Skin epidermis (tissue), 12 donors: ENCODE measurements at regions not wholly inside any gene's neighbourhood (a gene's known extent, or its start where the extent isn't known, plus 50 kb on each side); places are given as distances from the start of the nearest gene placed in this dataset.

ENCODE experiments used
- H3K27ac ChIP-seq, 21 experiments: fragments of 200-600 bp; sonication (generic) in 11 of 21; one replicate each; pipeline ENCODE4 v1.5.0; 2020; ENCODE audit warnings: mild to moderate bottlenecking in 3 of 21, inconsistent platforms in 2 of 21, moderate library complexity in 2 of 21
- H3K4me3 ChIP-seq, 7 experiments: fragments of 200-600 bp; sonication (generic) in 2 of 7; one replicate each; pipeline ENCODE4 v1.5.0; 2020; ENCODE audit warnings: inconsistent platforms in 2 of 7, mild to moderate bottlenecking in 2 of 7, moderate library complexity in 1 of 7

GRCh38 chr10:78968943-78969342 is 99.8 kb upstream of the ZMIZ1 start:
- Histone ChIP-seq H3K4me3 (no peak overlapping the region), H3K27ac (no peak overlapping the region)

- Histone ChIP-seq H3K4me3 (no peak overlapping the region), H3K27ac (no peak overlapping the region)
Measured at GRCh38 chr10:78969719-78970118, 99.0 kb upstream of the ZMIZ1 start.

- H3K4me3 ChIP-seq = no peak overlapping the region
- H3K27ac ChIP-seq = no peak overlapping the region
Measured at GRCh38 chr10:78970261-78970660, 98.5 kb upstream of the ZMIZ1 start.

DNA sequence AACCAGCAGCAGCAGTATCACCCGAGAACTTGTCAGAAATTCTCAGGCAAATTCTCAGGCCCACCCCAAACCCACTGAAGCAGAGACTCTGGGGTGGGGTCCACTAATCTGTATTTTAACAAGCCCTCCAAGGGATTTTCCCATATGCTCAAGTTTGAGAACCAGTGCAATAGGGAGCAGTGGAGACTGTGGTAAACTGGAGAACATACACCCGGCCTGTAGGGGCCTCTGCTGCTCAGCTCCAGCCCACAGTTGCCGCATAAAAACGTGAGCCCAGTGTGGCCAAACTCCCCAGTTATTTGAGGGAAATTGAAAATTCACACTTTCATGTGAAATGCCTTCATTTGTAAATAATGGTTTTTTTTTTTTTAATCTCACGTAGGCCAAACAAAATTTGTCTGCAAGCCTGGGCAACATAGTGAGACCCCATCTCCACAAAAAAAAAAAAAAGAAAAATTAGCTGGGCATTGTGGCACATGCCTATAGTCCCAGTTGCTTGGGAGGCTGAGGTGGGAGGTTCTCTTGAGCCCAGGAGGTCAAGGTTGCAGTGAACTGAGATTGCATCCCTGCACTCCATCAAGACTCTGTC is 97.6 kb upstream of the ZMIZ1 start:
- Histone ChIP-seq H3K4me3 (no peak overlapping the region), H3K27ac (no peak overlapping the region)

- Histone ChIP-seq H3K27ac (peak overlapping the region in 20 of 21 experiments; percentile 92 to 98 (median 96)), H3K4me3 (no peak overlapping the region)
Measured at GRCh38 chr10:78972160-78972946, 96.4 kb upstream of the ZMIZ1 start.

GRCh38 chr10:78972947-78973900 is 95.5 kb upstream of the ZMIZ1 start:
- Histone ChIP-seq H3K4me3 (peak overlapping the region; percentile 31 to 55 (median 46)), H3K27ac (peak overlapping the region; percentile 91 to 98 (median 96))

DNA sequence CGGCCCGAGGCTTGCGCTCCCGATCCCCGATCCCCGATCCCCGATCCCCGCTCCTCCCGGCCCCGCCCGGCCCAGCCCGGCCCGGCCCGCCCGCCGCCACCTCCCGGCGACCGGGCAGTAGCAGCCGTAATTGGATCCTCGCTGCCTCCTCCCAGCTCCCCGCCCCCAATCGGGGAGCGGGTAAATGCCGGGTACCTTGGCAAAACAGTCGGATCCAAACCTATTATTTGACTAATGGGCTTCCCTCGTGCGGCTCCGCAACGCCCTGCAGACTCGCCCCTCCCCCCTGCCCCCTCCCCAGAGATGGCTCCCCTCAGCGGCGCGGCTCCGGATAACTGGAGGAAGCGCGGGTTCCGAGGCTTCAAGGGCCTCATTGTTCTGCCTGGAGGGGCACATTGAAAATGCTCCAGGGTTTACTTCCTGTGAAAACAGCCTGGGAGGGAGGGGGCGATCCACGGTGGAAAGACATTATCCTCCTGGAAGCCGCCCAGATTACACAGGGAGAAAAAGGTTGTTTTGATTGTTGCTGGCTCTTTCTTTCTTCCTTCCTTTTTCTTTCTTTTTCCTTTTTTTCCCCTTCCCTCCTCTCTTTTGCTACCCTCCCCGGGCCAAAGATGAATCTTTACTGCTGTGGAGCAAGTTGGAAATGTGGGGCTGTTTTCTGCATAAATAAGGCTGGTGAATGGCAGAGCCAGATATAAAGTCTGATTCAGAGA is 94.7 kb upstream of the ZMIZ1 start:
- Histone ChIP-seq H3K27ac (peak overlapping the region; percentile 91 to 98 (median 96)), H3K4me3 (peak overlapping the region; percentile 31 to 55 (median 46))

DNA sequence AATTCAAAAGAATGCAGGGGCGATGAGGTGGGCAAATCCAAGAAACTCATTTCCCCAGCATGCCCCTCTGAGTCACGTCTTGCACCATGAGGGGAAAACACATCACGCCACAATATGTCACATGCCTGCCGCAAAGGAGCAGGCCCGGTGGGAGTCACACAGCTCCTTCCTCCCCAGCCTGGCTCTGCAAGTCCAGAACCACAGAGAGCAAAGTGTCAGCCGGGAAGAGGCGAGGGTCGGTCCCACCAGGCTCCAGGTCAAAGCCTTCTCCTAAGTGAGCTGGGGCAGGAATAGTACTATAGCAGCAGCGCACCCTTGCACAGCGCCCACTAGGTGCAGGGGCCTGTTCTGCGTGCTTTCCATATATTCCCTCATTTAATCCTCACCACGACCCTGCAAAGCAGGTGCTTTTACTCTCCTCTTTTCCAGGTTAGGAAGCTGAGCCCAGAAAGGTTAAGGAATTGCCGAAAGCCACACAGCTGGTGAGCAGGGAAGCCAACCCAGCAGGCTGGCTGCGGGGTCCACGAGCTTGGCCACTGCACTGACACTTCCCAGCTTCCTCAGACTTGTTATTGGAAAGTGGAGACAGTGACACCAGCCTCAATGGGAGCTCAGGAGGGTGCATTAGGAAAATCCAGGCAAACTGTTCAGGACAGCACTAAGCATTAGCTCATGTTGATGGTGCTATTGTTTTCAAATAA is 94.0 kb upstream of the ZMIZ1 start:
- peak overlapping the region in 20 of 21 experiments; percentile 92 to 98 (median 96) for H3K27ac ChIP-seq
- H3K4me3 ChIP-seq = peak overlapping the region in 3 of 7 experiments; percentile 31 to 52 (median 35)

DNA sequence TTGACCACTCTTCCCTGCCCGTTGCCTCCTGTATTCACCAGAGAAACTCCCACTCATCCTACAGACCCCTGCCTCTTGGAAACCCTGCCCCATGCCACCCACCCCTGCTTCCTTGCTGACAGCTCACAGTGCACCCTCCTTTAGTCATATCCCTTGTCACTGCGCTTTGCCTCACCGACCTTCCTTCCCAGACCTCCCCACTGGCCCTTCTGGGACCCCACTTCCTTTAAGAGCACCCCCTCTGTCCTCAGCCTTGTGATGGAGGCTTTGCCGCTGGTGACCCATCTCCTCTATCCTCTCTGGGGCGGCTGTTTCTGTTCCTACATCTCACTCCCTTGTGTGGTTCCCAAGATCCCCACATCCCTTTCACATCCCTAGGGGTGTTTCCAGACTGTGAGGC is 92.8 kb upstream of the ZMIZ1 start:
- H3K27ac ChIP-seq = peak overlapping the region in 6 of 21 experiments; percentile 47 to 97 (median 94)
- no peak overlapping the region for H3K4me3 ChIP-seq

GRCh38 chr10:78976825-78977755 is 91.7 kb upstream of the ZMIZ1 start:
- no peak overlapping the region for H3K4me3 ChIP-seq
- H3K27ac ChIP-seq = peak overlapping the region in 16 of 21 experiments; percentile 1 to 83 (median 56)

DNA sequence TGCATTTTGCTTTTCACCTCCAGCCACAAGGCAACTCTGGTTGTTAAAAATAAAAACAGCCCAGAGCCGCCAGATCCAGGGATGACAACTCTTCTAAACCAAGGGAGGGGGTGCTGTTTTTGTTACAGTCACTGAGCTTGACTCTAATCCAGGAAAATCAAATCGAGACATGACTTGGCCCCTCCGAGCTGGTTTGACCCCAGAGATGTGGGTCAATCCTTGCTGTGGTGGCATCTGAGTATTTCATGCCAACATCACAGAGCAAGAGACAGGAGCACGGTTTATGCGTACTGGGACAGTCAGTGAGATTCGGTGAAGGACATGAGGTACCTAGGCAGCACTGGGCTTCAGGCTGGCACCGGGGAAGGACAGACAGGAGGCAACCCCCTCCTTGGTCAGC is 88.8 kb upstream of the ZMIZ1 start:
- H3K4me3 ChIP-seq = no peak overlapping the region
- no peak overlapping the region for H3K27ac ChIP-seq

DNA sequence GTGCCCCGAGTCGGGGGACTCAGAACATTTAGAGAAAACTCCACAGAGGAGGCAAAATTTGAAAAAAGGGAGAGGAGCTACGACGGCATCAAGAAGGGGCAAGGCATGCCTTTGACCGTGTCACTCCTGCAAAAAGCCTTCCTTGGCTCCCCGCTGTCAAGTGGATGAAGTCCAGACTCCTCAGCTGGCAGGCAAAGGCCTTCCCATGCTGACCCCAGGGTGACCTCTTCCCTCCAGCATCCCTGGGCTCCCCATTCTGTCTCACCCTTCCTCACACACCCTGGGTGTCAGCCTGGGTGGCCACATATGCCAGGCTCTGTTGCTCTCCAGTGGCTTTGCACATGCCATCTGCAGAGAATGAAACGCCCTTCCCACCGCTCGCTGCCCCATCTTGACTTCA is 88.4 kb upstream of the ZMIZ1 start:
- H3K4me3 ChIP-seq = no peak overlapping the region
- H3K27ac ChIP-seq = no peak overlapping the region

DNA sequence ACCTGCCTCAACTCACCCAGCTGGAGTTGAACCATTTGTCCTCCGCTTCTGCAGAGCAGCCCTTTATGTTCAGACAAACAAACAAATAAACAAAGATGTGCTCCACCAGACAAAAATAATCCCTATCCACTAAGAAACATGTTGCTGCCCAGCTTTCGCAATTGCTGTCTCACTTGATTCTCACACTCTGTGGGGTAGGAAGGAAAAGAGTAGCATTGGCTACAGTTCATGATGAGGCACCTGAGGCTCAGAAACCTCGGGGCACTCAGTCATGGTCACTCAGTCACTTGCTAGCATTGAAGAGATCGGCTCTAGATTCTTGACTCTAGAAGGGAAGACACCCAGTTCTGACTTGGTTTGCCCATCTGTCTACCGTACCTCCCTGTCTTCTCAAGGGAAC is 88.0 kb upstream of the ZMIZ1 start:
- Histone ChIP-seq H3K4me3 (no peak overlapping the region), H3K27ac (no peak overlapping the region)

DNA sequence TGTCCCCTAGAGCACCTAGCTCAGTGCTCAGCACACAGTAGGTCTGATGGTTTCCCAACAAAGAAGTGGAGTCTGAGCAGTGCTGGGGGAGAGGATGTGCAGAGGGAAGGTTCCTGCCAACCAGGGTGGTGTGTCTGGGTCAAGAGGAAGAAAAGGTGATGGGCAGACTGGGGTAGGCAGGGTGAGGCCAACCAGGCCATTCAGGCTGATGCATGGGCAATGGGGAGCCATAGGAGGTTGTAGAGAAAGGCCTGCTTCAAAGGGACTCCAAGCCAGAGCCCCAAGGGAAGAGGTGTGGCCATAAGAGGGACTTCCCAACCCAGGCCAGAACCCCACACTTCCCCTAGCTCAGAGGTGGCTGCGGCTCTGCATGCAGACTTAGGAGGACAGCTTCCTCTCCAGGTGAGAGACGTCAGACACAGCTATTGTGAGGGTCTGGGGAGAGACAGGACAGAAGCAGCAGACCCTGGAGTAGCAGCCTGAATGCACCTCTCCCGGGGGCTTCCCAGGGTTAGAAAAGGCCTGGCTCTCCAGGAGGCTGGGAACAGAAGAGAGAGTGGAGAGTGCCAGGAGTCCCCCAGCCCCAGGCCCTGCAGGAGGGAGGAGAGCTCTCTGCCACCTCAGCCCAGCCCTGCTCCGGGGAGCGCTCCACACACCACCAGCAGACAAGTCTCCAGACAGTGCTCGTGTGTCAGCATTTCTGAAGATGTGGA is 87.4 kb upstream of the ZMIZ1 start:
- no peak overlapping the region for H3K4me3 ChIP-seq
- H3K27ac ChIP-seq = no peak overlapping the region

GRCh38 chr10:78981970-78982281 is 86.8 kb upstream of the ZMIZ1 start:
- no peak overlapping the region for H3K4me3 ChIP-seq
- H3K27ac ChIP-seq = no peak overlapping the region

DNA sequence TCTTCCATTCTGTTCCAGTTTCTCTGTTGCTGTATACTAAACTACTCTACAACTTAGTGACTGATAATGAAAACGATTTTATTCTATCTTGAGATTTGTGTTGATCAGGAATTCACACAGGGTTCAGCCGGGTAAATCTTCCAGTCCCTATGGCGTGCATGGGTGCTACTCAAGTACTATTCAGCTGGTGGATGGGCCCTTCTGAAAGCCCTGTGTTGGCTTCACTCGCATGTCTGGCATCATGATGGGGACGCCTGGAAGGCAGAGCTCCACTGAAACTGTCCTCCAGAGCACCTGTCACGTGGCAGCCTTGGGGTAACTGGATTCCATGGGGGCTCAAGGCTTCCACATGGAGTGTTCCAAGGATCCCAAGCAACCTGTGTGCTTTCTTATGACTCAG is 86.0 kb upstream of the ZMIZ1 start:
- H3K4me3 ChIP-seq = no peak overlapping the region
- no peak overlapping the region for H3K27ac ChIP-seq

- no peak overlapping the region for H3K4me3 ChIP-seq
- H3K27ac ChIP-seq = no peak overlapping the region
Measured at GRCh38 chr10:78983608-78984007, 85.2 kb upstream of the ZMIZ1 start.
